ENCODE measurements at regions not wholly inside any gene's neighbourhood (a gene's known extent, or its start where the extent isn't known, plus 50 kb on each side); places are given as distances from the start of the nearest gene placed in this dataset.

- no peak overlapping the region for H3K4me2 ChIP-seq (ENCODE audit: insufficient read depth in 1 of 2, low read depth in 2 of 2, low read length in 2 of 2)
- TF ChIP-seq EGR1 (IDR thresholded peaks at IDR 0.05; ENCODE audit: borderline replicate concordance, low read depth, low read length) = no peak
- no peak for TF ChIP-seq MAX (IDR thresholded peaks at IDR 0.05)
- no peak for TF ChIP-seq TBP (IDR thresholded peaks at IDR 0.05; ENCODE audit: low read depth, low read length)
- no peak for TF ChIP-seq KDM4A (IDR thresholded peaks at IDR 0.05; ENCODE audit: low read depth, low read length, severe bottlenecking)
- TF ChIP-seq SUZ12 (IDR thresholded peaks at IDR 0.05; ENCODE audit: low read length) = no peak
- no peak for TF ChIP-seq YY1 (IDR thresholded peaks at IDR 0.05; ENCODE audit: low read depth, low read length)
- TF ChIP-seq FOSL1 (IDR thresholded peaks at IDR 0.05; ENCODE audit: insufficient read depth, low read depth, low read length) = no peak
- no peak for TF ChIP-seq SIX5 (IDR thresholded peaks at IDR 0.05; ENCODE audit: low read depth, low read length)
- TF ChIP-seq RNF2 (IDR thresholded peaks at IDR 0.05; ENCODE audit: borderline replicate concordance, low read depth, low read length, missing control alignments, poor library complexity, severe bottlenecking) = no peak
- no peak for TF ChIP-seq SP2 (IDR thresholded peaks at IDR 0.05; ENCODE audit: low read length)
- TF ChIP-seq TEAD4 (IDR thresholded peaks at IDR 0.05; ENCODE audit: low read depth, low read length) = no peak
- H4K91ac ChIP-seq (replicated peaks; ENCODE audit: insufficient read length, low read length) = no peak overlapping the region
- no peak overlapping the region for H2BK12ac ChIP-seq (ENCODE audit: low read depth, low read length)
- 0 out of 2 replicates have a peak overlapping the region, but pooled peaks have one; percentile 19 for H2AFZ ChIP-seq (ENCODE audit: low read length)
- H3K79me1 ChIP-seq (ENCODE audit: low read depth, low read length) = no peaks in the 10 kb centered on the region
- no peak overlapping the region for H2AK5ac ChIP-seq (ENCODE audit: low read depth, low read length)
- H3K9ac ChIP-seq (replicated peaks in 1 of 4; ENCODE audit: extremely low read depth in 1 of 4, low read depth in 3 of 4, low read length in 3 of 4) = no peak overlapping the region
- no peak overlapping the region for H3K4ac ChIP-seq (replicated peaks; ENCODE audit: insufficient read length, low read depth, low read length)
- H3K23ac ChIP-seq (ENCODE audit: insufficient read length) = no peak overlapping the region
- no peak overlapping the region for H2BK15ac ChIP-seq (ENCODE audit: low read length)
- no peak overlapping the region for H2BK20ac ChIP-seq (ENCODE audit: low read length)
- H2BK5ac ChIP-seq (ENCODE audit: low read depth, low read length) = no peak overlapping the region
- CTCF ChIA-PET (ENCODE audit: partially characterized antibody) = interaction anchor here (0.6 kb wide), 1 partner anchor 1730 kb away, joined by 3 read pairs; no protein-coding TSS in a partner anchor
- no peaks in the 10 kb centered on the region for H3K9me3 ChIP-seq (ENCODE audit: insufficient read depth in 2 of 2, low read depth in 1 of 2, low read length in 1 of 2)
- no peaks in the 10 kb centered on the region for H3K79me2 ChIP-seq (ENCODE audit: control insufficient read depth in 1 of 2, insufficient read depth in 2 of 2, low read length in 2 of 2)
- no peaks in the 10 kb centered on the region for H3K4me1 ChIP-seq (replicated peaks in 1 of 4; ENCODE audit: control insufficient read depth in 3 of 4, insufficient read depth in 4 of 4, low read length in 3 of 4)
- no peak overlapping the region for H3K18ac ChIP-seq (ENCODE audit: extremely low read depth, low read length)
- H3K23me2 ChIP-seq (ENCODE audit: low read depth, low read length) = no peaks in the 10 kb centered on the region
- no peak overlapping the region for H4K5ac ChIP-seq (ENCODE audit: insufficient read length, low read depth, low read length)
- no peaks in the 10 kb centered on the region for H3K27me3 ChIP-seq (replicated peaks in 1 of 4; ENCODE audit: control insufficient read depth in 3 of 4, extremely low read depth in 1 of 4, insufficient read depth in 3 of 4, low read length in 3 of 4)
- no peak overlapping the region for H3K27ac ChIP-seq (ENCODE audit: low read depth, low read length)
- 92% methylated on average over 3 of the region's 3 CpGs; no CpG with 5 or more reads in 1 of the 2 experiments for WGBS, 2 experiments (ENCODE audit: extremely low coverage in 1 of 2, insufficient coverage in 1 of 2, insufficient read length in 1 of 2, insufficient replicate concordance in 2 of 2, low coverage in 1 of 2, low lambda C conversion rate in 2 of 2, missing lambda C conversion rate in 1 of 2)
- H3K36me3 ChIP-seq (ENCODE audit: control insufficient read depth in 2 of 4, insufficient read depth in 4 of 4, low read length in 3 of 4) = no peaks in the 10 kb centered on the region
- POLR2A ChIA-PET (ENCODE audit: partially characterized antibody) = no interaction called here
- H3K56ac ChIP-seq (replicated peaks; ENCODE audit: insufficient read length, low read depth, low read length) = no peak overlapping the region
- H3K4me3 ChIP-seq (ENCODE audit: extremely low read depth in 1 of 4, insufficient read depth in 2 of 4, low read depth in 3 of 4, low read length in 4 of 4) = no peak overlapping the region
- no peak overlapping the region for H3K14ac ChIP-seq (ENCODE audit: insufficient read length)
- no peaks in the 10 kb centered on the region for H4K20me1 ChIP-seq (replicated peaks in 1 of 2; ENCODE audit: control insufficient read depth in 1 of 2, insufficient read depth in 2 of 2, low read length in 2 of 2)
- DNase-seq (ENCODE audit: low read depth in 1 of 2, low spot score in 2 of 2) (no peak), FAIRE-seq (no peak)
- H2BK120ac ChIP-seq (replicated peaks; ENCODE audit: low read depth, low read length) = no peak overlapping the region
- H4K8ac ChIP-seq (ENCODE audit: extremely low read depth, insufficient read depth, low read length) = no peak overlapping the region
Observed at GRCh38 chr9:81237565-81238231, 451.6 kb downstream of the TLE1 start.
